SKM-1 (cell line): ENCODE measurements at regions not wholly inside any gene's neighbourhood (a gene's known extent, or its start where the extent isn't known, plus 50 kb on each side); places are given as distances from the start of the nearest gene placed in this dataset.
"Not testable (repeated sequence)": the region's sequence is repeated elsewhere in the genome, so short reads cannot be mapped to it uniquely, and the experiment has no call there.

Source experiments
- DNase-seq: peaks from one replicate; lab custom pipeline; 2025; ENCODE audit not compliant: unreplicated experiment; lab: John Stamatoyannopoulos, UW

- no peak for DNase-seq
Observed at GRCh38 chr3:26061947-26062346, 272.1 kb downstream of the OXSM start.

DNA sequence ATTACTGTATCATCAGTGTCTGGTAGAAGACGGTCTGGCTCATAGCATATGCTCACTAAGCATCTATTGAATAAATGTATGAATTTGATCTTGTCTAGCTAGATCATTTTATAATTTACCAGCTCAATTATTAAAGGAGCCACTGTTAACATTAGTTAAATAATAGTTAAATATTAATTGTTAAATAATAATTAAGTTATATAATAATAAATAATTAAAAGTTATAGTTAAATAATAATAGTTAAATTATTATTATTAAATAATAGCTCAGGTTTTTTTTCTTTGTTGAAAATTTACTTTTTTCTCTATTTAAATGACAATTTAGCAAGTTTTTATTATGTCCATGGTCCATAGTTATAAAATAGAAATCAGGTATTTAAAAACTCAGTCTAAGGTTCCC is 274.4 kb downstream of the OXSM start:
- DNase-seq, result no peak

GRCh38 chr3:26068890-26069289 is 279.0 kb downstream of the OXSM start:
- DNase-seq, result no peak

DNA sequence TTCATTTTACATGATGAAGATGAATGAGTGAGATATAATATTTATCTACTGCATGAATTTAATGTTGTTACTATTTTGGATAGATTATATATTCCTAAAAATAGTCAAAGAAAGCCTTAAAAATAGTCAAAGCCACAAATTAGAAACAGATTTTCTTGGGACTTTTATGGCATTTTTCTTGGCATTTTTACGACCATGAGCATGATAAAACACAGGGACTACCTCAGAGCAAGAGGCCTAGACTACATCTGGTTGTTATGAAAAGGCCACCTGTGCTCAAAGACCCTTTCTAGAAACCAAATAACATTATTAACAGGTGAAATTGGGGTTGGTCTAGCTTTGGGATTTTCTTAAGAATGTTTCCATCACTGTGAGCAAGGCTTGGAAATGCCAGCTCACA is 281.0 kb downstream of the OXSM start:
- DNase-seq, result no peak

DNA sequence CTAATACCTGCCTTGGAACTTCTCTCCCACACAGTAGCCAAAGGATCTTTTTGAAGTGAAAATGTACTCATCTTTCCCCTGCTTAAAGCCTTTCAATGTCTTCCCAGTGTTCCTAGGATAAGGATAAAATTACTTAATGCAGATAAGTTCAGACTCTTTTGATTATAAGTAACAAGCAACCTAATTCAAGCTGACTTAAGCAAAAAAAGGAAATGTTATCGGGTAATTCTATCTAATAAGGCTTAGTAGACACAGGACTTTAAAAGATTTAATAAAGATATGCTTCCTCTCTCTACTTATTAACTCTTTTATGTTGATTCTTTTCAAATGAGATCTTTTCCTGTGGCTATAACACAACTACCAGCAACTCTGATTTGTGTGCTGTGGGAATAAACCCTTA is 284.2 kb downstream of the OXSM start:
- no peak for DNase-seq

DNA sequence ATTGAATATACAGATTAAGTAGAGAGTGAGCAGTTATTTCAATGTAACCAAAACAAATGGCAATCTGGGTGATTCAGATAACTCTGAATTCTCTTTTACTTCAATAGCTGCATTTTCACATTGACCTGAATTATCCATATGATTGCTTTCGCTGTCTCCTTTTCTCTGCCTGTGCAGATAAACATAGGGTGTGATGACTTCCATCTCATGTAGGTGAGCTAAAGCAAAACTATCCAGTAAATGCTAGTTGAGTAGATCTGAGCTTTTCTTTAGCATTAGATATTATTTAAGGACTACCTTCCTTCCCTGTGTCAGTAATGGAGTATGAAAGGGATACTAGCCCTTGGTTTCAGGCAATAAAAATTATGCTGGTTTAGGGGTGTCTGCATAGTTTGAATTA is 288.6 kb downstream of the OXSM start:
- DNase-seq, result no peak

GRCh38 chr3:26081166-26081565 is 291.3 kb downstream of the OXSM start:
- DNase-seq, result no peak

DNA sequence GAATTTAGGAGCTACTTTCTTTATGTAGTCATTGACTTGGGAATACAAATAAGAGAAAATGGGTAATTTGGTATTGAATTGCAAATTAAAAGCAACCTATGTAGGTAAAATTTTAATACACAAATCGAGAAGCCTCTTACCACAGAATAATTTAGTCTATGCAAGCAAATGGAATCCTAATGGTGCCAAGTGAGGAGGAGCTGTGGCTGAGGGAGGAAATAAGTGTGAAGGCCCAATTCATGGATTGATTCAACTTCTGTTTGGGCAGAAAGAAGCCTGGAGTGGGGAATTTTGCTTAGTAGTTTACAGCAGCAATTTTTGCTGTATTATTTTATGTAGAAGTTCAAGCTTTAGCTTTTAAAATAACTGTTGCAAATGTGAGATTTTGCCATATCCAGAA is 291.9 kb downstream of the OXSM start:
- DNase-seq, result no peak

DNA sequence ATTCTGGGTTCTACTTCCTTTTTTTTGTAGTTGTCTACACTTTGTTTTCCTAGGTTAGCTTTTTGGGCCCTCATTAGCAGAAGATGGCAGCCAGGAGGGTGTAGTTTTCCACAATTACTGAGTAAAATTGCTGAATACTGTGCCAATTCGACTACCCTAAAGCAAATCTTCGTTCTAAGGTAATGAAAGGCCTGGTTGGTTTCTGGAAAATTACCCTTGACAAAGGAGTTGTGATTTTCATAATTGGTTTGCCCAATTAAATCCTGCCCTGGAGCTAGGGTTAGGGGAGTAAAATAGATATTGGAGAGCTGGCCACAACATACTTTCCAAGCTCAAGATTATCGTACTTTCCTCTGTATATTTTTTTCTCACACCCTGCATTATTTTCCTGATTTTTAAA is 293.0 kb downstream of the OXSM start:
- no peak for DNase-seq

DNA sequence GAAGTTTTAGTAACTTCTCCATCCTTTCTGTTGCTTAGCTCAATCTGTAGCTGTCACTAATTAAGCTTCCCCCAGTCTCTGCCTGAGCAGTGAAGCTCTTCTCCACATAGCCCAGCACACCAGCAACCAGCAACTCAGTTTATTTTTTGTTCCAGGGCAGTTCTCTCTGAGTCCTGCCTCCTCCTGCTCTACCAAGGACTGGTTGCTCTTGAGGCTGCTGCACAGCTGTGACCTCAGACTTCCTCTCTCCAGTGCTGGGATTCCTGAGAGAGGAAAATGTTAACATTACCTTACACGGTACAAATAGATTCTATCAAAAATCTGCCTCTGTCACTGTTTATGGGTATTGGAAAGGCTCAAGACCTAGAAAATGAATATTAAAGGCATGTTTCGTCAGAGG is 294.7 kb downstream of the OXSM start:
- DNase-seq, result no peak

DNA sequence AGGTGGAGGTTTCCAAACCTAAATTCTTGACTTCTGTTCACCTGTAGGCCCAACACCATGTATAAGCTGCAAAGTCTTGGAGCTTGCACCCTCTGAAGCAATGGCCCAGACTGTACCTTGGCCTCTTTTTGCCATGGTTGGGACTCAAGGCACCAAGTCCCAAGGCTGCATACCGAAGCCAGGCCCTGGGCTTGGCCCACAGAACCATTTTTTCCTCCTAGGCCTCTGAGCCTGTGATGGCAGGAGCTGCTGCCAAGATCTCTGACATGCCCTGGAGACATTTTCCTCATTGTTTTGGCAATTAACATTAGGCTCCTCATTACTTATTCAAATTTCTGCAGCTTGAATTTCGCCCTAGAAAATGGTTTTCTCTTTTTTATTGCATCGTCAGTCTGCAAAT is 297.9 kb downstream of the OXSM start:
- DNase-seq, result no peak

GRCh38 chr3:26089249-26089648 is 299.4 kb downstream of the OXSM start:
- DNase-seq, result no peak

DNA sequence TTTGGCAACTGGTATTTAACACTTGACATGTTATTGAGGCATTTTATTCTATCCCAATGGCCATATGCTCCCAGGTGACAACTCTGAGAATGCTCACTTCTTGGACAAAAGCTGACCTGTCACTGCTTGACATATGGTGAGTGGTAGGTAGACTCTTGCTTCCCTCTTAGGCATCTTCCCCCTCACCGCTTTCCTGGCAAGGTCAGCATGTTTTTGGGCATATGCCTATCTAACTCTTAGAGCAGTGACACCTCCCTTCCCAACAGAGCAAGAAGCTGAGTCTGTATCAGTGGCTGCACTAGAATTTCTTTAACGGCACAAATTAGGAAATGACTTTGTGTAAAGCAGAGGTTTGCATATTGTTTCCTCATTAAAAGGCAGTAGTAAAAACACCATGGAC is 300.7 kb downstream of the OXSM start:
- no peak for DNase-seq

GRCh38 chr3:26091096-26091495 is 301.2 kb downstream of the OXSM start:
- DNase-seq, result no peak

DNA sequence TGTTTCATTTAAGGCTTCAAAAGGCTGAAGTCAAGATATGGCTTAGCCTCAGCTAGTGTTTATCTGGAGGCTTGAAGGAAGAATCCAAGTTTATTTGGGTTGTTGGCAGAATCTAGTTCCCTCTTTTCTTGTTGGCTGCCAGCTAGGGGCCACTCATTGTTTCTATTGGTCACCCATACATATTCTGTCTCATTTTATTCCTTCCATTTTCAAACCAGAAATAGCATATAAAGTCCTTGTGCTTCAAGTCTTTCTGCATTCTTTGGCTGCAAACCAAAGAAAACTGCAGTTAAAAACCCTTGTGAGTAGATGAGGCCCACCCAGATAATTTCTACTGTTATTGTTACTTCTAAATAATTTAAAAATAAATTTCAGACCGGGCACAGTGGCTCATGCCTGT is 301.7 kb downstream of the OXSM start:
- no peak for DNase-seq

DNA sequence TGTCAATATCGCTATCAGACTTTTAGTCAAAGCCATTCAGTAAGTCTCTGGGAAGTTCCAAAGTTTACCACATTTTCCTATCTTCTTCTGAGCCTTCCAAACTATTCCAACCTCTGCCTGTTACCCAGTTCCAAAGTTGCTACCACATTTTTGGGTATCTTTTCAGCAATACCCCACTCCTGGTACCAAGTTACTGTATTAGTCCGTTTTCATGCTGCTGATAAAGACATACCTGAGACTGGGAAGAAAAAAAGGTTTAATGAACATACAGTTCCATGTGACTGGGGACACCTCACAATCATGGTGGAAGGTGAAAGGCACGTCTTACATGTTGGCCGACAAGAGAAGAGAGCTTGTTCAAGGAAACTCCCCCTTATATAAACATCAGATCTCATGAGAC is 307.2 kb downstream of the OXSM start:
- not testable (repeated sequence) for DNase-seq

DNA sequence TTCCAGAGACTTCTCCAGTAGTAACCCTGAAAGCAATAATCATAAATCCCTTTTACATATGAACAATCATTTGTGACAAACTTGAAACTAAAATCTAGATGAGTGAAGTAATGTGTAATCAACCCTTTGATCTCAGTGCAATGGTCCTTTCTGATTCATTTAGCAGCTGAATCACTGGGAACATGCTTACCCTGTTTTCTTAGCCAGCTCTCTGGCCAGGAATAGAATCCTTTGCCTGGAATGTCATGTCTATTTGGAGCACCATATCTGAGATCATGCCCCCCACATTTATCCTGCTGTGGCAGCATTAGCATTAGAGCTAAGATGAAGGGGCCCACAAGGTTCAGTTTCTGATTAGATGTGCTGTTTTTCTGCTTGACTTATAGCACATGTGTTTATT is 309.8 kb downstream of the OXSM start:
- no peak for DNase-seq

DNA sequence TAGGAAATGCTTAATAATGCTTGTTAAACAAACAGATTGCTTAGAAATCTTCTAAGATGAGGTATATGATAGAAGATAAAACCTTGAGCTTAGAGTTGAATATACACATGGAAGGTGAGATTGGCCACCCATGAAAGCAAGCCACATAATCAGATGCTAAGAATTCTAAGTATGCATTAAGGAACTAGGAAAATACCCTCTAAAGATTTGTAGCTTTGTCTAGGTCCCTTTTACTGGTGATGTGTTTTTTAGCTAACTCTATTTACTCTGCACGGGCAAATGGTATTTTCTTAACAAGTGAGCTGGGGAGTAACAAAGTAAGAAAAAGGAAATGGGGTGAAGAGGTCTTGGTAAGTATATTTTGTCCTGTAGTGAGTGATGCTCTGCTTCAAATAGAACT is 310.3 kb downstream of the OXSM start:
- DNase-seq, result no peak

DNA sequence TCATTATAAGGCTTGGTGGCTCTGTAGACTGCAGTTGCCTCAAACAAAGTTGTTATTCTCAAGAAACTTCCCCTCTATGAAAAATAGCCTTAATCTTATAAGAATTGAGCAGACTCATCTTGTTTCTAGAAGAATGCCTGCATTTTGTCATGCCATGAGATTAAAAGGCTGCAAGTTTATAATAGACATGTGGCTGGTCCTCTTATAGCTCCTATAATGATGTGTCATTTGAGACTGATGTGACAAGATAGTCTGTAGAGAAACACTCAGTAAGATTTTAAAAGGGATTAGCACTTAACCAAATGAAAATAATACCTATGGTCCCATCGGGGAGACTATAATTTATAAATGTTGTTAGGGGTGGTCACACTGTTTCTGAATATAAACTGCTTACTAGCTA is 312.5 kb downstream of the OXSM start:
- no peak for DNase-seq

- DNase-seq, result no peak
Observed at GRCh38 chr3:26104851-26105251, 315.0 kb downstream of the OXSM start.

GRCh38 chr3:26105261-26105660 is 315.4 kb downstream of the OXSM start:
- DNase-seq, result no peak

- no peak for DNase-seq
Observed at GRCh38 chr3:26106228-26106627, 316.3 kb downstream of the OXSM start.

DNA sequence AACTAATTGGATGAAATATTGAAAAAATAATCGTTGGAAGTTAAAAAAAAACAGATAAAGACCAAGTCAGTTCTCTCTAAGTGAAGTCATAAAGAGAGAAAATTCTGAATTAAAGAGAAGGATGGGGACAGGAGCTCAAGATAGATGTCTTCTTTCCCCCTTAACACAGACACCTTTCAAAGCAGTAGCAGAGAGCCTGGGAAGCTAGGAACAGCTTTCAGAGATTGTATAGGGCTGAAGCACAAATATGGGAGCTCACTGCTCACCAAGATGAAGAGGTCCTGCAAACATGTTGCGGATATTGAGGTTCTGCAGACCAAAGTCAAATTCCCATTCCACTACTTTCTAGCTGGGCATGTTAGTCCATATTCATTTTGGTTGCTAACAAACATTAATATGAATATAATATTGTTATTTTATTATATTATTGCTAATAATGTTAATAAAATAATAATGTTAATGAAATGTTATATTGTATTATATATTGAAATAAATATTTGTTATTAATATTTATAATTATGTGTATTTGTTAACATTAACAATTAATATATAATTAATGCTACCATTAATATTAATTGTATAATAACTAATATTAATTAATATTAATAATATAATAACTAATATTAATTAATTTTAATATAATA is 319.1 kb downstream of the OXSM start:
- DNase-seq, result no peak

- no peak for DNase-seq
Observed at GRCh38 chr3:26114851-26115250, 325.0 kb downstream of the OXSM start.
